H1 (cell line): ENCODE measurements at regions not wholly inside any gene's neighbourhood (a gene's known extent, or its start where the extent isn't known, plus 50 kb on each side); places are given as distances from the start of the nearest gene placed in this dataset.

ENCODE experiments used
- CTCF ChIA-PET: fragments of 300-600 bp; sonication (Branson Sonifier 250); formaldehyde crosslinking; loops from one replicate; lab custom pipeline; 2021; ENCODE audit not compliant: partially characterized antibody; lab: Charles Lee
- POLR2A ChIA-PET: fragments of 300-600 bp; sonication (Branson Sonifier 250); formaldehyde crosslinking; loops from one replicate; lab custom pipeline; 2021; ENCODE audit warnings: inconsistent platforms; ENCODE audit not compliant: partially characterized antibody; lab: Charles Lee
- DNase-seq, 2 experiments: peaks; one replicate each; pipeline versions ENCODE4 v3.0.0 to v3.0.0-alpha.2; 2010 to 2022; ENCODE audit warnings: low spot score in 2 of 2, low read depth in 1 of 2, mixed read lengths in 1 of 2
- FAIRE-seq: peaks from 2 replicates; lab custom pipeline; 2011; peaks lifted over from hg19 to GRCh38; lab: Jason Lieb, UNC
- H2AFZ ChIP-seq: 2 replicates; pipeline ENCODE4 v1.8.1; 2012; ENCODE audit warnings: low read length, inconsistent platforms
- H2AK5ac ChIP-seq: 2 replicates; pipeline ENCODE4 v1.6.1; 2013; ENCODE audit warnings: low read depth, low read length
- H2BK120ac ChIP-seq: replicated peaks from 2 replicates; pipeline ENCODE3; 2013; ENCODE audit warnings: low read depth, low read length, inconsistent platforms
- H2BK12ac ChIP-seq: 2 replicates; pipeline ENCODE4 v1.6.1; 2013; ENCODE audit warnings: low read depth, low read length
- H2BK15ac ChIP-seq: 2 replicates; pipeline ENCODE4 v1.6.1; 2013; ENCODE audit warnings: low read length
- H2BK20ac ChIP-seq: 2 replicates; pipeline ENCODE4 v1.6.1; 2013; ENCODE audit warnings: low read length
- H2BK5ac ChIP-seq: 2 replicates; pipeline ENCODE4 v1.6.1; 2013; ENCODE audit warnings: low read depth, low read length
- H3K14ac ChIP-seq: 2 replicates; pipeline ENCODE4 v1.6.1; 2013; ENCODE audit warnings: inconsistent platforms; ENCODE audit not compliant: insufficient read length
- H3K18ac ChIP-seq: 2 replicates; pipeline ENCODE4 v1.6.1; 2013; ENCODE audit warnings: low read length; ENCODE audit errors: extremely low read depth
- H3K23ac ChIP-seq: 2 replicates; pipeline ENCODE4 v1.6.1; 2013; ENCODE audit warnings: inconsistent platforms; ENCODE audit not compliant: insufficient read length
- H3K23me2 ChIP-seq: 2 replicates; pipeline ENCODE4 v1.6.1; 2013; ENCODE audit warnings: low read depth, low read length
- H3K27ac ChIP-seq: 2 replicates; pipeline ENCODE4 v1.6.1; 2011; ENCODE audit warnings: low read depth, low read length, inconsistent platforms
- H3K27me3 ChIP-seq, 4 experiments: replicated peaks in 1 of 4; 1 replicate in 1 of 4; 2 replicates in 3 of 4; pipeline versions ENCODE4 v1.6.1 to v1.8.1; 2011 to 2013; ENCODE audit warnings: low read length in 3 of 4, mild to moderate bottlenecking in 3 of 4, inconsistent platforms in 2 of 4, mixed read lengths in 2 of 4, moderate library complexity in 1 of 4; ENCODE audit not compliant: control insufficient read depth in 3 of 4, insufficient read depth in 3 of 4; ENCODE audit errors: extremely low read depth in 1 of 4
- H3K36me3 ChIP-seq, 4 experiments: 2 replicates each; pipeline versions ENCODE4 v1.6.1 to v1.8.1; 2011 to 2013; ENCODE audit warnings: mild to moderate bottlenecking in 4 of 4, low read length in 3 of 4, moderate library complexity in 2 of 4, control low read depth in 1 of 4, inconsistent platforms in 1 of 4; ENCODE audit not compliant: insufficient read depth in 4 of 4, control insufficient read depth in 2 of 4
- H3K4ac ChIP-seq: replicated peaks from 2 replicates; pipeline ENCODE3; 2013; ENCODE audit warnings: low read length, low read depth, mixed read lengths, inconsistent platforms; ENCODE audit not compliant: insufficient read length
- H3K4me1 ChIP-seq, 4 experiments: replicated peaks in 1 of 4; 1 replicate in 1 of 4; 2 replicates in 3 of 4; pipeline versions ENCODE4 v1.6.1 to v1.8.1; 2011 to 2013; ENCODE audit warnings: low read length in 3 of 4, inconsistent platforms in 2 of 4, mixed read lengths in 1 of 4; ENCODE audit not compliant: insufficient read depth in 4 of 4, control insufficient read depth in 3 of 4
- H3K4me2 ChIP-seq, 2 experiments: 2 replicates each; pipeline versions ENCODE4 v1.6.1 to v1.8.1; 2011 to 2013; ENCODE audit warnings: low read depth in 2 of 2, low read length in 2 of 2, control low read depth in 1 of 2, inconsistent platforms in 1 of 2, mild to moderate bottlenecking in 1 of 2; ENCODE audit not compliant: insufficient read depth in 1 of 2
- H3K4me3 ChIP-seq, 4 experiments: fragments of 200-600, 300-600 bp in 1 of 4; sonication (generic), shearing (Covaris generic), sonication (Bioruptor Twin) in 1 of 4; 2 replicates each; pipeline versions ENCODE4 v1.5.1 to v1.8.1; 2011 to 2016; ENCODE audit warnings: low read length in 4 of 4, low read depth in 3 of 4, control low read depth in 2 of 4, inconsistent platforms in 2 of 4, mild to moderate bottlenecking in 2 of 4, mixed read lengths in 1 of 4, moderate library complexity in 1 of 4; ENCODE audit not compliant: insufficient read depth in 2 of 4; ENCODE audit errors: extremely low read depth in 1 of 4
- H3K56ac ChIP-seq: replicated peaks from 2 replicates; pipeline ENCODE3; 2013; ENCODE audit warnings: low read depth, mild to moderate bottlenecking, mixed read lengths, low read length, inconsistent platforms; ENCODE audit not compliant: insufficient read length
- H3K79me1 ChIP-seq: 2 replicates; pipeline ENCODE4 v1.6.1; 2013; ENCODE audit warnings: low read depth, low read length, control low read depth
- H3K79me2 ChIP-seq, 2 experiments: 2 replicates each; pipeline versions ENCODE4 v1.6.1 to v1.8.1; 2012 to 2013; ENCODE audit warnings: low read length in 2 of 2, mild to moderate bottlenecking in 2 of 2, inconsistent platforms in 1 of 2; ENCODE audit not compliant: insufficient read depth in 2 of 2, control insufficient read depth in 1 of 2
- H3K9ac ChIP-seq, 4 experiments: replicated peaks in 1 of 4; 1 replicate in 1 of 4; 2 replicates in 3 of 4; pipeline versions ENCODE4 v1.6.1 to v1.8.1; 2011 to 2013; ENCODE audit warnings: low read depth in 3 of 4, low read length in 3 of 4, control low read depth in 2 of 4, mild to moderate bottlenecking in 2 of 4, moderate library complexity in 2 of 4, inconsistent platforms in 1 of 4; ENCODE audit errors: extremely low read depth in 1 of 4
- H3K9me3 ChIP-seq, 2 experiments: 2 replicates each; pipeline versions ENCODE4 v1.6.1 to v1.8.1; 2012 to 2013; ENCODE audit warnings: mild to moderate bottlenecking in 2 of 2, moderate library complexity in 2 of 2, control low read depth in 1 of 2, inconsistent platforms in 1 of 2, low read depth in 1 of 2, low read length in 1 of 2, mixed read lengths in 1 of 2; ENCODE audit not compliant: insufficient read depth in 2 of 2
- H4K20me1 ChIP-seq, 2 experiments: replicated peaks in 1 of 2; 2 replicates each; pipeline versions ENCODE3 to v1.8.1; 2011 to 2013; ENCODE audit warnings: inconsistent platforms in 2 of 2, low read length in 2 of 2, mild to moderate bottlenecking in 1 of 2; ENCODE audit not compliant: insufficient read depth in 2 of 2, control insufficient read depth in 1 of 2
- H4K5ac ChIP-seq: 2 replicates; pipeline ENCODE4 v1.6.1; 2013; ENCODE audit warnings: low read length, low read depth, mixed read lengths, inconsistent platforms; ENCODE audit not compliant: insufficient read length
- H4K8ac ChIP-seq: 2 replicates; pipeline ENCODE4 v1.8.0; 2013; ENCODE audit warnings: mild to moderate bottlenecking, moderate library complexity, low read length, inconsistent platforms; ENCODE audit not compliant: insufficient read depth; ENCODE audit errors: extremely low read depth
- H4K91ac ChIP-seq: replicated peaks from 2 replicates; pipeline ENCODE3; 2013; ENCODE audit warnings: low read length, mixed read lengths, inconsistent platforms; ENCODE audit not compliant: insufficient read length
- ASH2L ChIP-seq: fragments of 200-600, 300-600 bp; sonication (generic); IDR thresholded peaks from one replicate; pipeline ENCODE4 v1.7.1; 2017; ENCODE audit warnings: low read length
- EGR1 ChIP-seq: IDR thresholded peaks from 2 replicates; pipeline ENCODE4 v1.6.1; 2011; ENCODE audit warnings: low read depth, low read length, borderline replicate concordance
- HDAC6 ChIP-seq: IDR thresholded peaks from one replicate; pipeline ENCODE4 v1.7.1; 2012; ENCODE audit warnings: low read depth, mild to moderate bottlenecking, inconsistent platforms, low read length, moderate library complexity
- POU5F1 ChIP-seq: IDR thresholded peaks from 2 replicates; pipeline ENCODE4 v1.6.1; 2011; ENCODE audit warnings: low read depth, mild to moderate bottlenecking, low read length, moderate library complexity
- RAD21 ChIP-seq, 2 experiments: IDR thresholded peaks in 1 of 2; conservative IDR thresholded peaks in 1 of 2; 2 replicates each; pipeline ENCODE4 v1.6.1; 2011; ENCODE audit warnings: low read depth in 2 of 2, low read length in 2 of 2, improper control_type of control experiment in 1 of 2, inconsistent platforms in 1 of 2, mild to moderate bottlenecking in 1 of 2, moderate library complexity in 1 of 2
- RNF2 ChIP-seq: fragments of 200-900, 300-1000 bp; sonication (generic); IDR thresholded peaks from 2 replicates; pipeline ENCODE4 v1.7.1; 2016; ENCODE audit warnings: borderline replicate concordance, low read depth, mild to moderate bottlenecking, antibody characterized with exemption, low read length; ENCODE audit not compliant: poor library complexity, severe bottlenecking; ENCODE audit errors: missing control alignments
- TBP ChIP-seq: IDR thresholded peaks from 2 replicates; pipeline ENCODE4 v1.6.1; 2011; ENCODE audit warnings: low read depth, low read length, improper control_type of control experiment
- WGBS, 2 experiments: shearing (Covaris generic) in 1 of 2; methylation state at CpG; one replicate each; pipeline versions ENCODE4 v1.1.6 to v1.1.7; 2013 to 2015; ENCODE audit warnings: low lambda C conversion rate in 2 of 2, mixed read lengths in 2 of 2, inconsistent platforms in 1 of 2, low coverage in 1 of 2, missing lambda C conversion rate in 1 of 2; ENCODE audit not compliant: insufficient replicate concordance in 2 of 2, insufficient coverage in 1 of 2, insufficient read length in 1 of 2; ENCODE audit errors: extremely low coverage in 1 of 2, missing lambda C conversion rate in 1 of 2; 5-methylcytosine and 5-hydroxymethylcytosine counted together

- no peak overlapping the region for H2AK5ac ChIP-seq
- no peak overlapping the region for H2BK20ac ChIP-seq
- no peaks in the 10 kb centered on the region; a peak in 1 of 7 replicates for H3K27me3 ChIP-seq
- peaks cover 0 to 3% (median under 1%) of the 10 kb centered on the region in 4 experiments; a peak in 2 of 7 replicates for H3K4me1 ChIP-seq
- FAIRE-seq (no peak), DNase-seq (no peak)
- no peak overlapping the region for H3K14ac ChIP-seq
- no peak overlapping the region for H3K4me2 ChIP-seq
- no peak overlapping the region for H3K23ac ChIP-seq
- no peaks in the 10 kb centered on the region for H3K36me3 ChIP-seq
- no peak overlapping the region for H4K8ac ChIP-seq
- no peak overlapping the region for H4K91ac ChIP-seq
- no peak overlapping the region for H3K4me3 ChIP-seq
- no peaks in the 10 kb centered on the region for H3K23me2 ChIP-seq
- no peak overlapping the region for H2BK5ac ChIP-seq
- ChIA-PET POLR2A (interaction anchor here (1.7 kb wide), 1 partner anchor 10 kb away, joined by 4 read pairs; no protein-coding TSS in a partner anchor), CTCF (interaction anchor here (0.7 kb wide), 1 partner anchor 32 kb away, joined by 4 read pairs; no protein-coding TSS in a partner anchor)
- H3K18ac ChIP-seq = no peak overlapping the region
- no peak overlapping the region for H2BK15ac ChIP-seq
- peak overlapping the region; percentile 28; the same call in 1 of the 2 replicates for H2AFZ ChIP-seq
- H2BK120ac ChIP-seq = no peak overlapping the region
- TF ChIP-seq RNF2 (no peak), HDAC6 (no peak), TBP (no peak), RAD21 (IDR thresholded peaks at IDR 0.05 in 1 of 2, conservative IDR thresholded peaks at IDR 0.05 in 1 of 2; ENCODE audit: low read depth in 2 of 2, low read length in 2 of 2) (no peak), EGR1 (no peak), ASH2L (no peak), POU5F1 (no peak)
- no peaks in the 10 kb centered on the region for H3K79me2 ChIP-seq
- H3K4ac ChIP-seq = no peak overlapping the region
- H3K56ac ChIP-seq = no peak overlapping the region
- no peak overlapping the region for H2BK12ac ChIP-seq
- no peak overlapping the region for H3K9ac ChIP-seq
- 84% methylated on average over 2 of the region's 2 CpGs; no CpG with 5 or more reads in 1 of the 2 experiments for WGBS, 2 experiments
- no peak overlapping the region for H3K27ac ChIP-seq
- H3K9me3 ChIP-seq = peaks cover 0 to 12% of the 10 kb centered on the region in 2 experiments; a peak in 1 of 4 replicates
- no peak overlapping the region for H4K5ac ChIP-seq
- no peaks in the 10 kb centered on the region for H3K79me1 ChIP-seq
- H4K20me1 ChIP-seq = no peaks in the 10 kb centered on the region
Observed at GRCh38 chr9:97752274-97752673, 55.1 kb upstream of the XPA start.
